Vagina (tissue), 2 donors: ENCODE measurements at regions not wholly inside any gene's neighbourhood (a gene's known extent, or its start where the extent isn't known, plus 50 kb on each side); places are given as distances from the start of the nearest gene placed in this dataset.

Experiments
- DNase-seq, 2 donors: peaks; one replicate each; pipeline ENCODE4 v3.0.0-alpha.2; 2017; ENCODE audit errors: extremely low spot score in 2 of 2
- H3K27ac ChIP-seq: fragments of 200-600 bp; sonication (generic); one replicate; pipeline ENCODE4 v1.5.1; 2019
- H3K27me3 ChIP-seq: fragments of 200-600 bp; sonication (generic); one replicate; pipeline ENCODE4 v1.5.1; 2019
- H3K36me3 ChIP-seq, 2 donors: fragments of 200-600 bp; sonication (generic); one replicate each; pipeline ENCODE4 v1.5.1; 2017 to 2019
- H3K4me1 ChIP-seq: fragments of 200-600 bp; sonication (generic); one replicate; pipeline ENCODE4 v1.5.1; 2019
- H3K4me3 ChIP-seq, 2 donors: fragments of 200-600 bp; sonication (generic); 1 replicate in 1 of 2; 2 replicates in 1 of 2; pipeline ENCODE4 v1.5.1; 2016 to 2019
- H3K9me3 ChIP-seq: fragments of 200-600 bp; sonication (generic); one replicate; pipeline ENCODE4 v1.5.1; 2019
- CTCF ChIP-seq, 3 experiments: fragments of 450-650 bp in 2 of 3; fragments of 200-600 bp in 1 of 3; sonication (generic) in 1 of 3; IDR thresholded peaks; one replicate each; pipeline ENCODE4 v1.5.1; 2017 to 2019; ENCODE audit warnings: antibody characterized with exemption in 3 of 3, mild to moderate bottlenecking in 2 of 3, moderate library complexity in 2 of 3
- POLR2A ChIP-seq, 2 donors: fragments of 450-650 bp; IDR thresholded peaks; one replicate each; pipeline ENCODE4 v1.6.1; 2017; ENCODE audit warnings: antibody characterized with exemption in 2 of 2, mild to moderate bottlenecking in 2 of 2, moderate library complexity in 2 of 2
- POLR2AphosphoS5 ChIP-seq, 2 donors: sonication (generic); formaldehyde crosslinking; IDR thresholded peaks; one replicate each; pipeline ENCODE4 v1.9.0; 2017; ENCODE audit warnings: antibody characterized with exemption in 2 of 2, mild to moderate bottlenecking in 2 of 2, low read depth in 1 of 2; ENCODE audit not compliant: insufficient read depth in 1 of 2
- intact Hi-C: fragments of 100-400 bp; cut with DNase I; formaldehyde crosslinking; loops from one replicate; pipeline ENCODE4 v1.15.1; 2023

- Histone ChIP-seq H3K27me3 (no peaks in the 10 kb centered on the region), H3K9me3 (no peaks in the 10 kb centered on the region), H3K27ac (no peak overlapping the region), H3K36me3 (no peaks in the 10 kb centered on the region), H3K4me1 (peaks cover 11% of the 10 kb centered on the region), H3K4me3 (no peak overlapping the region)
- TF ChIP-seq POLR2AphosphoS5 (IDR thresholded peaks at IDR 0.05; ENCODE audit: insufficient read depth in 1 of 2, low read depth in 1 of 2), result no peak
- no peak for TF ChIP-seq POLR2A (IDR thresholded peaks at IDR 0.05)
- TF ChIP-seq CTCF (IDR thresholded peaks at IDR 0.05), result no peak
- DNase-seq, result no peak
- intact Hi-C loops, result no loop called here
Observed at GRCh38 chr6:56888687-56889086, 66.2 kb upstream of the BEND6 start.

- intact Hi-C loops, result no loop called here
- Histone ChIP-seq H3K27ac (no peak overlapping the region), H3K4me3 (no peak overlapping the region), H3K9me3 (no peaks in the 10 kb centered on the region), H3K36me3 (no peaks in the 10 kb centered on the region), H3K27me3 (no peaks in the 10 kb centered on the region), H3K4me1 (peaks cover 11% of the 10 kb centered on the region)
- no peak for TF ChIP-seq CTCF (IDR thresholded peaks at IDR 0.05)
- no peak for TF ChIP-seq POLR2A (IDR thresholded peaks at IDR 0.05)
- no peak for DNase-seq
Observed at GRCh38 chr6:56887086-56887485, 67.8 kb upstream of the BEND6 start.

- H3K27me3 ChIP-seq, result no peaks in the 10 kb centered on the region
- H3K36me3 ChIP-seq, result no peaks in the 10 kb centered on the region
- TF ChIP-seq POLR2A (IDR thresholded peaks at IDR 0.05) (no peak), CTCF (IDR thresholded peaks at IDR 0.05) (no peak), POLR2AphosphoS5 (IDR thresholded peaks at IDR 0.05; ENCODE audit: insufficient read depth in 1 of 2, low read depth in 1 of 2) (no peak)
- H3K27ac ChIP-seq, result no peak overlapping the region
- no peak overlapping the region for H3K4me3 ChIP-seq
- no peaks in the 10 kb centered on the region for H3K4me1 ChIP-seq
- H3K9me3 ChIP-seq, result no peaks in the 10 kb centered on the region
- intact Hi-C loops, result no loop called here
- no peak for DNase-seq
Observed at GRCh38 chr6:56877922-56878321, 77.0 kb upstream of the BEND6 start.

- intact Hi-C loops, result no loop called here
- no peak for DNase-seq
- Histone ChIP-seq H3K4me3 (no peak overlapping the region), H3K36me3 (no peaks in the 10 kb centered on the region), H3K27ac (no peak overlapping the region), H3K4me1 (no peaks in the 10 kb centered on the region), H3K27me3 (no peaks in the 10 kb centered on the region), H3K9me3 (no peaks in the 10 kb centered on the region)
- no peak for TF ChIP-seq POLR2A (IDR thresholded peaks at IDR 0.05)
- no peak for TF ChIP-seq CTCF (IDR thresholded peaks at IDR 0.05)
- no peak for TF ChIP-seq POLR2AphosphoS5 (IDR thresholded peaks at IDR 0.05; ENCODE audit: insufficient read depth in 1 of 2, low read depth in 1 of 2)
Observed at GRCh38 chr6:56875961-56876360, 78.9 kb upstream of the BEND6 start.

GRCh38 chr6:56875523-56875922, 79.4 kb upstream of the BEND6 start:
- Histone ChIP-seq H3K4me1 (no peaks in the 10 kb centered on the region), H3K4me3 (no peak overlapping the region), H3K9me3 (no peaks in the 10 kb centered on the region), H3K27me3 (no peaks in the 10 kb centered on the region), H3K27ac (no peak overlapping the region), H3K36me3 (no peaks in the 10 kb centered on the region)
- TF ChIP-seq CTCF (IDR thresholded peaks at IDR 0.05) (no peak), POLR2A (IDR thresholded peaks at IDR 0.05) (no peak), POLR2AphosphoS5 (IDR thresholded peaks at IDR 0.05; ENCODE audit: insufficient read depth in 1 of 2, low read depth in 1 of 2) (no peak)
- intact Hi-C loops, result no loop called here
- no peak for DNase-seq
